ENCODE measurements at regions not wholly inside any gene's neighbourhood (a gene's known extent, or its start where the extent isn't known, plus 50 kb on each side); places are given as distances from the start of the nearest gene placed in this dataset.
A peak's percentile ranks its signal among the peaks of the same experiment; 100 is the strongest.

- no peak overlapping the region for H3K27ac ChIP-seq (replicated peaks in 1 of 4)
- peaks cover 3 to 39% (median 32%) of the 10 kb centered on the region in 4 donors for H3K4me1 ChIP-seq
- no peak overlapping the region for H3K4me3 ChIP-seq
- TF ChIP-seq POLR2A (IDR thresholded peaks at IDR 0.05; ENCODE audit: low read depth), result no peak
- no peak for TF ChIP-seq POLR2AphosphoS5 (IDR thresholded peaks at IDR 0.05)
- TF ChIP-seq EP300 (IDR thresholded peaks at IDR 0.05), result no peak
- TF ChIP-seq CTCF (IDR thresholded peaks at IDR 0.05), result no peak
- H3K9me3 ChIP-seq, result no peaks in the 10 kb centered on the region
- no peaks in the 10 kb centered on the region for H3K27me3 ChIP-seq
- H3K36me3 ChIP-seq, result peaks cover 0 to 39% (median 3%) of the 10 kb centered on the region in 4 donors
- DNase-seq (ENCODE audit: extremely low spot score), result no peak
- 89% methylated on average over 4 of the region's 4 CpGs for WGBS
- intact Hi-C loops (cut with DNase I), result no loop called here
Measured at GRCh38 chr3:64802460-64802859, 114.7 kb upstream of the ADAMTS9 start.

- intact Hi-C loops (cut with DNase I), result no loop called here
- Histone ChIP-seq H3K36me3 (peaks cover 0 to 39% (median 3%) of the 10 kb centered on the region in 4 donors), H3K9me3 (no peaks in the 10 kb centered on the region), H3K4me1 (peaks cover 3 to 37% (median 33%) of the 10 kb centered on the region in 4 donors), H3K27ac (replicated peaks in 1 of 4) (no peak overlapping the region), H3K27me3 (no peaks in the 10 kb centered on the region), H3K4me3 (no peak overlapping the region)
- 95% methylated on average over 3 of the region's 3 CpGs for WGBS
- no peak for DNase-seq (ENCODE audit: extremely low spot score)
- TF ChIP-seq POLR2A (IDR thresholded peaks at IDR 0.05; ENCODE audit: low read depth) (no peak), POLR2AphosphoS5 (IDR thresholded peaks at IDR 0.05) (no peak), CTCF (IDR thresholded peaks at IDR 0.05) (no peak), EP300 (IDR thresholded peaks at IDR 0.05) (no peak)
Measured at GRCh38 chr3:64801856-64802255, 114.1 kb upstream of the ADAMTS9 start.

- no peak for DNase-seq (ENCODE audit: extremely low spot score)
- 83% methylated on average over 8 of the region's 8 CpGs for WGBS
- no peak for TF ChIP-seq CTCF (IDR thresholded peaks at IDR 0.05)
- TF ChIP-seq EP300 (IDR thresholded peaks at IDR 0.05), result no peak
- no peak for TF ChIP-seq POLR2A (IDR thresholded peaks at IDR 0.05; ENCODE audit: low read depth)
- no peak for TF ChIP-seq POLR2AphosphoS5 (IDR thresholded peaks at IDR 0.05)
- peaks cover 3 to 24% (median 17%) of the 10 kb centered on the region in 4 donors for H3K4me1 ChIP-seq
- intact Hi-C loops (cut with DNase I), result no loop called here
- no peaks in the 10 kb centered on the region for H3K9me3 ChIP-seq
- no peak overlapping the region for H3K4me3 ChIP-seq
- no peaks in the 10 kb centered on the region for H3K27me3 ChIP-seq
- peaks cover 0 to 34% (median 3%) of the 10 kb centered on the region in 4 donors for H3K36me3 ChIP-seq
- H3K27ac ChIP-seq (replicated peaks in 1 of 4), result no peak overlapping the region
Measured at GRCh38 chr3:64799606-64800005, 111.8 kb upstream of the ADAMTS9 start.

- DNase-seq (ENCODE audit: extremely low spot score), result no peak
- Histone ChIP-seq H3K36me3 (peaks cover 0 to 27% (median 3%) of the 10 kb centered on the region in 4 donors), H3K9me3 (no peaks in the 10 kb centered on the region), H3K27me3 (no peaks in the 10 kb centered on the region), H3K27ac (replicated peaks in 1 of 4) (peak overlapping the region in 1 of 4 donors; percentile 13), H3K4me1 (peaks cover 3 to 24% (median 17%) of the 10 kb centered on the region in 4 donors), H3K4me3 (no peak overlapping the region)
- intact Hi-C loops (cut with DNase I), result no loop called here
- no peak for TF ChIP-seq CTCF (IDR thresholded peaks at IDR 0.05)
- no peak for TF ChIP-seq POLR2AphosphoS5 (IDR thresholded peaks at IDR 0.05)
- TF ChIP-seq EP300 (IDR thresholded peaks at IDR 0.05), result no peak
- TF ChIP-seq POLR2A (IDR thresholded peaks at IDR 0.05; ENCODE audit: low read depth), result no peak
- WGBS, result 64% methylated on average over 5 of the region's 5 CpGs
Measured at GRCh38 chr3:64798316-64798715, 110.5 kb upstream of the ADAMTS9 start.
